ENCODE measurements at regions not wholly inside any gene's neighbourhood (a gene's known extent, or its start where the extent isn't known, plus 50 kb on each side); places are given as distances from the start of the nearest gene placed in this dataset.

DNA sequence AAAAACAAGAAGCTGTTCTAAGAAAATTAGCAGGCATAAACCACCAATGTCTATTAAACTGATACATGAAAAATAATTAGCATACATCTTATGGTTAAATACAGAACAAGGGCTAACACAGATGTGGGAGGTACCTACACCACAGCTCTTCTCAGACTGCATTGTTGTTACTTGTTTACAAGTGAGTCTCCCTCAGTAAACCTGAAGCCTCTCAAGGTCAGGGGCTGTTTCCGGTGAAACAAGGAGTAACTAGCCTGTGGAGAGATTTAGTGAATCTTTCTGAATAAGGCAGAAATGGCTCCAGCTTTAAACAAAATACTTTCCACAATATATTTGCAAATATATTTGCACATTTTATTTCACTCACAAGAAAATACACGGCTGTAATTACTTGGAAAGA is 244.0 kb downstream of the FIGN start:
- Histone ChIP-seq H3K4ac (ENCODE audit: low read length) (no peak overlapping the region), H2AK5ac (ENCODE audit: low read depth, low read length) (no peak overlapping the region), H3K4me2 (ENCODE audit: insufficient read depth, low read length, poor library complexity, severe bottlenecking) (no peak overlapping the region), H3K27me3 (ENCODE audit: control insufficient read depth in 3 of 3, insufficient read depth in 3 of 3, low read depth in 1 of 3, low read length in 3 of 3) (no peaks in the 10 kb centered on the region), H2BK15ac (ENCODE audit: low read length) (no peak overlapping the region), H2AFZ (ENCODE audit: low read length) (no peak overlapping the region), H3K4me1 (ENCODE audit: control insufficient read depth in 2 of 2, insufficient read depth in 1 of 2, low read depth in 1 of 2, low read length in 2 of 2) (no peaks in the 10 kb centered on the region), H2BK5ac (ENCODE audit: low read length) (no peak overlapping the region), H3K14ac (ENCODE audit: low read length) (no peak overlapping the region), H3K9me3 (replicated peaks in 1 of 2; ENCODE audit: control insufficient read depth in 2 of 2, insufficient read depth in 1 of 2, low read depth in 1 of 2, low read length in 2 of 2) (peaks cover 0 to 2% of the 10 kb centered on the region in 2 donors), H4K8ac (ENCODE audit: low read depth, low read length) (no peak overlapping the region), H4K91ac (ENCODE audit: low read depth, low read length, poor library complexity) (no peak overlapping the region), H2BK120ac (ENCODE audit: low read depth, low read length) (no peak overlapping the region), H3K36me3 (replicated peaks in 1 of 2; ENCODE audit: control insufficient read depth in 2 of 2, insufficient read depth in 2 of 2, low read length in 2 of 2) (no peaks in the 10 kb centered on the region), H3K18ac (ENCODE audit: low read length) (no peak overlapping the region), H3K4me3 (ENCODE audit: low read length in 2 of 2) (no peak overlapping the region), H3K23ac (ENCODE audit: low read depth, low read length, poor library complexity) (no peak overlapping the region), H3K27ac (replicated peaks; ENCODE audit: low read length) (no peak overlapping the region), H3K79me1 (ENCODE audit: low read depth, low read length) (no peaks in the 10 kb centered on the region), H3K9ac (ENCODE audit: low read depth, low read length, poor library complexity) (no peak overlapping the region), H2BK12ac (ENCODE audit: low read length) (no peak overlapping the region)
- no CpG with 5 or more reads among the region's 2 CpGs for WGBS, 2 donors (ENCODE audit: extremely low coverage in 2 of 2, insufficient read length in 2 of 2, insufficient replicate concordance in 1 of 2)
- no peak for DNase-seq (ENCODE audit: low spot score)

DNA sequence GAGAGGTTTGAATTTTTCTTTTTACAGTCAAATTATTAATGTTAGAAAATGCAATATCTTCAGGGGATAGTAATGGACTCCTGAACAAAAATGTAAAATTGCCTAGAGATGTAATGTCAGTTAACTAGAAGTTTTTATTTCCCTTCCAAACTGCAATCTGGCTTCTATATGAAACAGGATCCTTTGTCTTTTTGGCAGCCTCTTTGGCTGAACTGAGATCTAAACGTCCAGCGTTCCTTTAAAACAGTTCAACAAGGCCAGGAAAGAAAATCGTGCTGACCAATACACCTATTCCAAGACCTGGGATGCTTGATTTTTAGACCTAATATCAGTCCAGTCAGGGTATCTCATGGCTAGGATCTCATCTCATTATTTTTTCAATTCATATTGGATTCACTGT is 245.5 kb downstream of the FIGN start:
- no peaks in the 10 kb centered on the region for H3K27me3 ChIP-seq (ENCODE audit: control insufficient read depth in 3 of 3, insufficient read depth in 3 of 3, low read depth in 1 of 3, low read length in 3 of 3)
- no peak overlapping the region for H2BK15ac ChIP-seq (ENCODE audit: low read length)
- no peak overlapping the region for H3K18ac ChIP-seq (ENCODE audit: low read length)
- no peaks in the 10 kb centered on the region for H3K36me3 ChIP-seq (replicated peaks in 1 of 2; ENCODE audit: control insufficient read depth in 2 of 2, insufficient read depth in 2 of 2, low read length in 2 of 2)
- no peak overlapping the region for H3K4ac ChIP-seq (ENCODE audit: low read length)
- no peak overlapping the region for H2BK5ac ChIP-seq (ENCODE audit: low read length)
- no peak overlapping the region for H3K4me3 ChIP-seq (ENCODE audit: low read length in 2 of 2)
- no peak overlapping the region for H2BK120ac ChIP-seq (ENCODE audit: low read depth, low read length)
- H3K9me3 ChIP-seq (replicated peaks in 1 of 2; ENCODE audit: control insufficient read depth in 2 of 2, insufficient read depth in 1 of 2, low read depth in 1 of 2, low read length in 2 of 2): peaks cover 0 to 2% of the 10 kb centered on the region in 2 donors
- no peak overlapping the region for H3K27ac ChIP-seq (replicated peaks; ENCODE audit: low read length)
- H3K23ac ChIP-seq (ENCODE audit: low read depth, low read length, poor library complexity): no peak overlapping the region
- no peak overlapping the region for H3K9ac ChIP-seq (ENCODE audit: low read depth, low read length, poor library complexity)
- H3K14ac ChIP-seq (ENCODE audit: low read length): no peak overlapping the region
- H3K4me1 ChIP-seq (ENCODE audit: control insufficient read depth in 2 of 2, insufficient read depth in 1 of 2, low read depth in 1 of 2, low read length in 2 of 2): no peaks in the 10 kb centered on the region
- WGBS, 2 donors (ENCODE audit: extremely low coverage in 2 of 2, insufficient read length in 2 of 2, insufficient replicate concordance in 1 of 2): no CpG with 5 or more reads among the region's 3 CpGs
- no peak for DNase-seq (ENCODE audit: low spot score)
- H3K4me2 ChIP-seq (ENCODE audit: insufficient read depth, low read length, poor library complexity, severe bottlenecking): no peak overlapping the region
- H3K79me1 ChIP-seq (ENCODE audit: low read depth, low read length): no peaks in the 10 kb centered on the region
- no peak overlapping the region for H4K8ac ChIP-seq (ENCODE audit: low read depth, low read length)
- H2BK12ac ChIP-seq (ENCODE audit: low read length): no peak overlapping the region
- no peak overlapping the region for H2AK5ac ChIP-seq (ENCODE audit: low read depth, low read length)
- no peak overlapping the region for H2AFZ ChIP-seq (ENCODE audit: low read length)
- no peak overlapping the region for H4K91ac ChIP-seq (ENCODE audit: low read depth, low read length, poor library complexity)

DNA sequence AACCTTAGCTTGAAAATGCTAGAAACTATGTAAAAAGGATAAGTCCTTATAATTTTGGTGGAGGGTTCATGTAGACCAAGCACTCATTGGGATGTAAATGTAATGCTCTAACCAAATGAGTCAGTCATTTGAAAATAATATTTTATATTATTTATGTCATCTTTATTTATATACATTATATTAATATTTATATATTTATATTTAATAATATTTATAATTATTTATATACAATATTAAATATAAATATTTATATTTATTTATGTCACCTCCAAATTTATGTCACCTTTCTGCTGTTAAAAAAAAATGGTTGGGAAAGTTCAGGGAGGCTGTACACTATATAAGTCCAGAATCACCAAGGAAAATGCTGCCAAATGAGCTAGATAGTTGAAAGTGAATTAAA is 254.3 kb downstream of the FIGN start:
- H3K4me1 ChIP-seq (ENCODE audit: control insufficient read depth in 2 of 2, insufficient read depth in 1 of 2, low read depth in 1 of 2, low read length in 2 of 2): peaks cover 0 to 1% of the 10 kb centered on the region in 2 donors
- no peaks in the 10 kb centered on the region for H3K79me1 ChIP-seq (ENCODE audit: low read depth, low read length)
- no peak overlapping the region for H3K18ac ChIP-seq (ENCODE audit: low read length)
- no peaks in the 10 kb centered on the region for H3K36me3 ChIP-seq (replicated peaks in 1 of 2; ENCODE audit: control insufficient read depth in 2 of 2, insufficient read depth in 2 of 2, low read length in 2 of 2)
- no peak overlapping the region for H3K4me3 ChIP-seq (ENCODE audit: low read length in 2 of 2)
- H4K91ac ChIP-seq (ENCODE audit: low read depth, low read length, poor library complexity): no peak overlapping the region
- no peak overlapping the region for H3K23ac ChIP-seq (ENCODE audit: low read depth, low read length, poor library complexity)
- no peak overlapping the region for H3K14ac ChIP-seq (ENCODE audit: low read length)
- no peak overlapping the region for H3K4ac ChIP-seq (ENCODE audit: low read length)
- no peak overlapping the region for H2AK5ac ChIP-seq (ENCODE audit: low read depth, low read length)
- no peak overlapping the region for H2AFZ ChIP-seq (ENCODE audit: low read length)
- no peak overlapping the region for H3K9ac ChIP-seq (ENCODE audit: low read depth, low read length, poor library complexity)
- no peak overlapping the region for H3K27ac ChIP-seq (replicated peaks; ENCODE audit: low read length)
- DNase-seq (ENCODE audit: low spot score): no peak
- H4K8ac ChIP-seq (ENCODE audit: low read depth, low read length): no peak overlapping the region
- no peaks in the 10 kb centered on the region for H3K27me3 ChIP-seq (ENCODE audit: control insufficient read depth in 3 of 3, insufficient read depth in 3 of 3, low read depth in 1 of 3, low read length in 3 of 3)
- no peak overlapping the region for H2BK12ac ChIP-seq (ENCODE audit: low read length)
- no peak overlapping the region for H2BK120ac ChIP-seq (ENCODE audit: low read depth, low read length)
- no peak overlapping the region for H2BK15ac ChIP-seq (ENCODE audit: low read length)
- H3K9me3 ChIP-seq (replicated peaks in 1 of 2; ENCODE audit: control insufficient read depth in 2 of 2, insufficient read depth in 1 of 2, low read depth in 1 of 2, low read length in 2 of 2): no peaks in the 10 kb centered on the region
- no peak overlapping the region for H2BK5ac ChIP-seq (ENCODE audit: low read length)
- H3K4me2 ChIP-seq (ENCODE audit: insufficient read depth, low read length, poor library complexity, severe bottlenecking): no peak overlapping the region

DNA sequence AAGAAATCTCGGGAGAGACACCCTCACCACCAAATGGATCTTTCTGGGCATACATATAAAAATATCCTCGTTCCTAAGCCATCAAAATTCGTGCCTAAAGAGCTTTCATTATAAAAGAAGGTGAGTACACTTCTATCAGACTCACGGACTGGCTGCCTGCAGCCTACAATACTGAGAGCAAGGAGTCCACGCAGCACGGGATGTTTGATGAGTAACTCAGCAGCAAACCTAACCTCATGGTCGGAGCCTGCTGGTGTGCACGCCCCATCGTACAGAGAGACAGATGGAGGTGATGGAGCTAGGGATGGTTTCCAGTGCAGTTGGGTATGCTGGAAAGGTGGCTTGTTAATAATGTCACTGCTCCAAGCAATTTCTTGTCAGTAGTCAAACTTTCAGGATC is 256.2 kb downstream of the FIGN start:
- no peak overlapping the region for H3K14ac ChIP-seq (ENCODE audit: low read length)
- H2AFZ ChIP-seq (ENCODE audit: low read length): no peak overlapping the region
- H3K4me1 ChIP-seq (ENCODE audit: control insufficient read depth in 2 of 2, insufficient read depth in 1 of 2, low read depth in 1 of 2, low read length in 2 of 2): peaks cover 3 to 8% of the 10 kb centered on the region in 2 donors
- H4K91ac ChIP-seq (ENCODE audit: low read depth, low read length, poor library complexity): no peak overlapping the region
- no peaks in the 10 kb centered on the region for H3K36me3 ChIP-seq (replicated peaks in 1 of 2; ENCODE audit: control insufficient read depth in 2 of 2, insufficient read depth in 2 of 2, low read length in 2 of 2)
- H2BK5ac ChIP-seq (ENCODE audit: low read length): no peak overlapping the region
- no peak overlapping the region for H2BK120ac ChIP-seq (ENCODE audit: low read depth, low read length)
- no peak overlapping the region for H2BK12ac ChIP-seq (ENCODE audit: low read length)
- no peak overlapping the region for H3K23ac ChIP-seq (ENCODE audit: low read depth, low read length, poor library complexity)
- H3K9me3 ChIP-seq (replicated peaks in 1 of 2; ENCODE audit: control insufficient read depth in 2 of 2, insufficient read depth in 1 of 2, low read depth in 1 of 2, low read length in 2 of 2): no peaks in the 10 kb centered on the region
- no peak overlapping the region for H2BK15ac ChIP-seq (ENCODE audit: low read length)
- no peak overlapping the region for H3K4me2 ChIP-seq (ENCODE audit: insufficient read depth, low read length, poor library complexity, severe bottlenecking)
- WGBS, 2 donors (ENCODE audit: extremely low coverage in 2 of 2, insufficient read length in 2 of 2, insufficient replicate concordance in 1 of 2): no CpG with 5 or more reads among the region's 9 CpGs
- H3K27me3 ChIP-seq (ENCODE audit: control insufficient read depth in 3 of 3, insufficient read depth in 3 of 3, low read depth in 1 of 3, low read length in 3 of 3): no peaks in the 10 kb centered on the region
- H4K8ac ChIP-seq (ENCODE audit: low read depth, low read length): no peak overlapping the region
- H3K27ac ChIP-seq (replicated peaks; ENCODE audit: low read length): no peak overlapping the region
- no peak for DNase-seq (ENCODE audit: low spot score)
- no peaks in the 10 kb centered on the region for H3K79me1 ChIP-seq (ENCODE audit: low read depth, low read length)
- no peak overlapping the region for H2AK5ac ChIP-seq (ENCODE audit: low read depth, low read length)
- H3K9ac ChIP-seq (ENCODE audit: low read depth, low read length, poor library complexity): no peak overlapping the region
- H3K4ac ChIP-seq (ENCODE audit: low read length): no peak overlapping the region
- no peak overlapping the region for H3K18ac ChIP-seq (ENCODE audit: low read length)
- no peak overlapping the region for H3K4me3 ChIP-seq (ENCODE audit: low read length in 2 of 2)
